ENCODE measurements at regions not wholly inside any gene's neighbourhood (a gene's known extent, or its start where the extent isn't known, plus 50 kb on each side); places are given as distances from the start of the nearest gene placed in this dataset.

GRCh38 chr1:201656311-201657032, 117.5 kb downstream of the NAV1 start:
- no peak for TF ChIP-seq CTCF (IDR thresholded peaks at IDR 0.05)
- TF ChIP-seq SIN3A (IDR thresholded peaks at IDR 0.05; ENCODE audit: borderline replicate concordance, insufficient read depth, low read depth, low read length): no peak
- TF ChIP-seq REST (IDR thresholded peaks at IDR 0.05; ENCODE audit: insufficient read depth in 1 of 2, low read depth in 2 of 2, low read length in 1 of 2): no peak
- TF ChIP-seq POLR2AphosphoS5 (IDR thresholded peaks at IDR 0.05; ENCODE audit: low read depth, low read length): no peak
